Small intestine (tissue), 7 donors: ENCODE measurements at regions not wholly inside any gene's neighbourhood (a gene's known extent, or its start where the extent isn't known, plus 50 kb on each side); places are given as distances from the start of the nearest gene placed in this dataset.
"Not testable (repeated sequence)": the region's sequence is repeated elsewhere in the genome, so short reads cannot be mapped to it uniquely, and the experiment has no call there.

Experiments used
- DNase-seq, 2 donors: peaks; one replicate each; pipeline versions ENCODE4 v3.0.0 to v3.0.0-alpha.2; 2013
- FAIRE-seq: peaks from 2 replicates; lab custom pipeline; 2012; peaks lifted over from hg19 to GRCh38; lab: Jason Lieb, UNC
- H3K27ac ChIP-seq, 3 donors: one replicate each; pipeline ENCODE4 v1.5.1; 2013; ENCODE audit warnings: low read length in 2 of 3, mild to moderate bottlenecking in 2 of 3, control low read depth in 1 of 3, inconsistent platforms in 1 of 3, low read depth in 1 of 3, moderate library complexity in 1 of 3
- H3K27me3 ChIP-seq, 3 donors: one replicate each; pipeline ENCODE4 v1.6.1; 2013; ENCODE audit warnings: low read length in 3 of 3, inconsistent platforms in 1 of 3; ENCODE audit not compliant: control insufficient read depth in 3 of 3, insufficient read depth in 3 of 3
- H3K36me3 ChIP-seq, 3 donors: one replicate each; pipeline ENCODE4 v1.6.1; 2013; ENCODE audit warnings: low read length in 3 of 3, inconsistent platforms in 1 of 3, low read depth in 1 of 3, mild to moderate bottlenecking in 1 of 3, moderate library complexity in 1 of 3; ENCODE audit not compliant: control insufficient read depth in 3 of 3, insufficient read depth in 2 of 3
- H3K4me1 ChIP-seq, 3 donors: one replicate each; pipeline ENCODE4 v1.6.1; 2013; ENCODE audit warnings: low read length in 2 of 3, inconsistent platforms in 1 of 3, low read depth in 1 of 3, mild to moderate bottlenecking in 1 of 3, moderate library complexity in 1 of 3; ENCODE audit not compliant: control insufficient read depth in 3 of 3, insufficient read depth in 2 of 3
- H3K4me3 ChIP-seq, 3 donors: one replicate each; pipeline ENCODE4 v1.5.1; 2013; ENCODE audit warnings: low read length in 3 of 3, control low read depth in 1 of 3, inconsistent platforms in 1 of 3, low read depth in 1 of 3, mild to moderate bottlenecking in 1 of 3, moderate library complexity in 1 of 3
- H3K9me3 ChIP-seq, 2 donors: one replicate each; pipeline ENCODE4 v1.6.1; 2013; ENCODE audit warnings: low read depth in 1 of 2, low read length in 1 of 2; ENCODE audit not compliant: control insufficient read depth in 2 of 2, insufficient read depth in 1 of 2
- WGBS, 3 donors: extraction: QIAGEN DNeasy Blood & Tissue Kit; methylation state at CpG; one replicate each; pipeline ENCODE4 v1.1.7; 2013; 5-methylcytosine and 5-hydroxymethylcytosine counted together
- donor health status: healthy with polysubstance abuse.
- donor health status: control.
- donor health status: control.
- donor health status: Bipolar disorder and iron deficiency.
- donor health status: healthy.

DNA sequence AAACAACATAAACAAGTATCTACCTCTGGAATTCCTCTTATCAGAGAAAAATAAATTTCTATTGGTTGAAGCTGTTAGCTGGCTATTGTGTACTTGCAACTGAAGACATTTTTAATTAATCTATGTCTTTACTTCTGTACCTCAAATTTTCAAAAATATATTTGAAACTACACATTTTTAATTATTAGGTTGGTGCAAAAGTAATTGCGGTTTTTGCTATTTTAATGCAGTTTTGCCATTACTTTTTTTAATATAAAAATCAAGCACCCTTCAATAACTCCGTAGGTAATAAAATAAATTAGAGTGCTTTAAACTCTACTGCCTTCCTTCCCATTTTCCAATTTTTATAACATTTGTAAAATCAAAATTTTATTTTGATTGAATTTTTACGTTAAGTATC is 262.1 kb upstream of the DUSP10 start:
- FAIRE-seq, result no peak
- Histone ChIP-seq H3K27me3 (no peaks in the 10 kb centered on the region), H3K27ac (no peak overlapping the region), H3K4me1 (no peaks in the 10 kb centered on the region), H3K36me3 (no peaks in the 10 kb centered on the region), H3K4me3 (no peak overlapping the region), H3K9me3 (no peaks in the 10 kb centered on the region)
- WGBS, 3 donors, result 77 to 87% (median 77%) methylated on average over 3 of the region's 3 CpGs
- DNase-seq, result no peak

GRCh38 chr1:222002503-222002902 is 260.6 kb upstream of the DUSP10 start:
- Histone ChIP-seq H3K4me3 (no peak overlapping the region), H3K9me3 (no peaks in the 10 kb centered on the region), H3K36me3 (no peaks in the 10 kb centered on the region), H3K27ac (no peak overlapping the region), H3K27me3 (no peaks in the 10 kb centered on the region), H3K4me1 (no peaks in the 10 kb centered on the region)
- 82 to 88% (median 87%) methylated on average over 1 of the region's 1 CpG for WGBS, 3 donors
- FAIRE-seq (no peak), DNase-seq (no peak)

DNA sequence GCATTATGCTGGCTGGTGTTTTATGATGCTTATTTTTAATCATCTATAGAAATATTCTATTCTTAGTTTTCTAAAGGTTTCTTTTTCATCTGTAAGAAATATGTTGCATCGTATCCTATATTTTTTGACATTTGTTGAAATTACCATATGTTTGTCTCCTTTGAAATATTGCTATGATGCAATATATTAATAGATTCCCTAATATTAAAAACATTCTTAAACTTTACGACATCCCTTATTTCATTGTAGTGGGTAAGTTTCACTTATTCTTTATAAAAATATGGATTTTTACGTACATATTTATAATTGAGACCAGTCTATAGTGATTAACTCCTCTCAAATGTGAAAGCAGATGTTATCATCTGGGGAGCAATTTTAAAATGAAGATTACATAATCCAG is 258.2 kb upstream of the DUSP10 start:
- DNase-seq, result no peak
- WGBS, 3 donors, result 91 to 92% (median 91%) methylated on average over 3 of the region's 3 CpGs
- Histone ChIP-seq H3K36me3 (no peaks in the 10 kb centered on the region), H3K4me1 (no peaks in the 10 kb centered on the region), H3K9me3 (no peaks in the 10 kb centered on the region), H3K27me3 (no peaks in the 10 kb centered on the region), H3K4me3 (no peak overlapping the region), H3K27ac (no peak overlapping the region)
- FAIRE-seq, result no peak

DNA sequence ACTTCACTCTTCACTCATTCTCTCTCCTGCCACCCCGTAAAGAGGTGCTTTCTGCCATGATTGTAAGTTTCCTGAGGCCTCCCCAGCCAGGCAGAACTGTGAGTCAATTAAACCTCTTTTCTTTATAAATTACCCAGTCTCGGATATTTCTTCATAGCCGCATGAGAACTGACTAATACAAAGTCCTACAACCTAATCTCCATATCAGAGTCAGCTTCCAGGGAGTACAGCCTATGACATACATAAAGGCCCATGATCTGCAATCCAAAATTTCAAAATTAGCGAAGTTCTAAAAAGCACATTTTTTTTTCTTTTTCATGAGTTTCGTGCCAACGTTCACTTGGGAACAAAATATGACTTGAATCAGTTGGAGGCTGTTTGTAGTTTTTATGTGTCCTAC is 256.9 kb upstream of the DUSP10 start:
- DNase-seq (no peak), FAIRE-seq (no peak)
- H3K4me3 ChIP-seq, result no peak overlapping the region
- no peaks in the 10 kb centered on the region for H3K4me1 ChIP-seq
- no peaks in the 10 kb centered on the region for H3K9me3 ChIP-seq
- no peak overlapping the region for H3K27ac ChIP-seq
- no peaks in the 10 kb centered on the region for H3K27me3 ChIP-seq
- 81 to 86% (median 84%) methylated on average over 6 of the region's 6 CpGs for WGBS, 3 donors
- no peaks in the 10 kb centered on the region for H3K36me3 ChIP-seq

DNA sequence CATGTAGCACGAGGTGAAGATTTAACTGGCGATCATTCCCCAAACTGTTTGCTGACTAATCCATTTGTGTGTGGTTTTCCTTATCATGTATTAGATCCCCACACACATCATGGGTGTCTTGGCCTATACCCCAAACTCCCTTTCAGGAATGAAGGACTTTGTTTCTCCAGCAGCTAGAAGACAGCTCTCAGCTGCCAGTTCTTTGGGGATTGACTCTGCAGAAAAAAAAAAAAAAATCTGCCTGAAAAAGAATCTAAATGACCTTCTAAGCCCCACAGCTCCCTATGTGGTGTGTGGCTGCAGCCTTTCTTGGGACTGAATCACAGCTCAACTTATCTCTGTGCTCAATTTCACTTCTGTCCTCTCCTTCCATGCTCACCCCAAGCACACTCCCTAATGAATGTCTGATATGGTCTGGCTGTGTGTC is 256.3 kb upstream of the DUSP10 start:
- WGBS, 3 donors, result 43 to 63% (median 54%) methylated on average over 2 of the region's 2 CpGs
- H3K27ac ChIP-seq, result no peak overlapping the region
- H3K36me3 ChIP-seq, result no peaks in the 10 kb centered on the region
- H3K4me1 ChIP-seq, result no peaks in the 10 kb centered on the region
- no peak for DNase-seq
- H3K4me3 ChIP-seq, result no peak overlapping the region
- no peaks in the 10 kb centered on the region for H3K27me3 ChIP-seq
- FAIRE-seq, result no peak
- no peaks in the 10 kb centered on the region for H3K9me3 ChIP-seq

- H3K4me3 ChIP-seq, H3K27ac ChIP-seq, H3K9me3 ChIP-seq, H3K27me3 ChIP-seq, H3K4me1 ChIP-seq, FAIRE-seq, DNase-seq, H3K36me3 ChIP-seq: not testable (repeated sequence)
- 75 to 87% (median 81%) methylated on average over 1 of the region's 1 CpG for WGBS, 3 donors
Measured at GRCh38 chr1:221997012-221997411, 255.1 kb upstream of the DUSP10 start.

- DNase-seq, result no peak
- Histone ChIP-seq H3K36me3 (no peaks in the 10 kb centered on the region), H3K9me3 (no peaks in the 10 kb centered on the region), H3K27me3 (no peaks in the 10 kb centered on the region), H3K4me1 (no peaks in the 10 kb centered on the region), H3K27ac (no peak overlapping the region), H3K4me3 (no peak overlapping the region)
- FAIRE-seq, result no peak
- WGBS, 3 donors, result 62 to 78% (median 66%) methylated on average over 4 of the region's 4 CpGs
Measured at GRCh38 chr1:221994939-221995338, 253.1 kb upstream of the DUSP10 start.

DNA sequence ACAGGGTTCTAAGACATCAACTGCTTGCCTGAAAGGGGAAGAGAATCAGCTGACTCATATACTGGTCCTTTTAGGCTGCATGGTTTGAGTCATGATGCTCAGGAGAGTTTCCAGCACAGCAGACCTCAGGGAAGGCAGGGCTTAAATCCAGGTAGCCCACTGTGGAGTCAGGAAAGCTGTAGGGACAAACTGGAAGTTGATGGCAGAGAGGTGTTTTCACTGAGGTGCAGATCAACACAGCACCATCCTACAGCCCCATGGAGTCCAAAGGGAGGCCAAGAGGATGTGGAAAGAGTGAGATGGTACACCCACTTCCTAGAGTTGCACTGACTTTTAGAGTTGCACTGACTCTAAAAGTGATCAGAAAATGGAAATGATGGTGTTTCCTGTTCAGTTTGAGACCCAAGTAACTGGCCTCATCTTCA is 252.4 kb upstream of the DUSP10 start:
- Histone ChIP-seq H3K4me1 (no peaks in the 10 kb centered on the region), H3K9me3 (no peaks in the 10 kb centered on the region), H3K27ac (no peak overlapping the region), H3K27me3 (no peaks in the 10 kb centered on the region), H3K4me3 (no peak overlapping the region), H3K36me3 (no peaks in the 10 kb centered on the region)
- FAIRE-seq, result no peak
- DNase-seq, result no peak

- H3K36me3 ChIP-seq, result no peaks in the 10 kb centered on the region
- H3K27ac ChIP-seq, result no peak overlapping the region
- no peaks in the 10 kb centered on the region for H3K9me3 ChIP-seq
- H3K27me3 ChIP-seq, result no peaks in the 10 kb centered on the region
- FAIRE-seq, result no peak
- no peak overlapping the region for H3K4me3 ChIP-seq
- DNase-seq, result no peak
- H3K4me1 ChIP-seq, result no peaks in the 10 kb centered on the region
Measured at GRCh38 chr1:221993444-221993948, 251.6 kb upstream of the DUSP10 start.
